PC-9 (cell line): ENCODE measurements at regions not wholly inside any gene's neighbourhood (a gene's known extent, or its start where the extent isn't known, plus 50 kb on each side); places are given as distances from the start of the nearest gene placed in this dataset.
A peak's percentile ranks its signal among the peaks of the same experiment; 100 is the strongest.

Experiments
- EZH2 ChIP-seq: fragments of 200-600 bp; sonication (generic); IDR thresholded peaks from 2 replicates; pipeline ENCODE4 v1.8.0; 2017; ENCODE audit warnings: antibody characterized with exemption, low read depth
- TF ChIP-seq, protein P1 (sequence below): fragments of 200-600 bp; sonication (generic); conservative IDR thresholded peaks from 2 replicates; pipeline ENCODE4 v1.6.1; 2017; ENCODE audit warnings: mixed run types, antibody characterized with exemption, mild to moderate bottlenecking, moderate library complexity

DNA sequence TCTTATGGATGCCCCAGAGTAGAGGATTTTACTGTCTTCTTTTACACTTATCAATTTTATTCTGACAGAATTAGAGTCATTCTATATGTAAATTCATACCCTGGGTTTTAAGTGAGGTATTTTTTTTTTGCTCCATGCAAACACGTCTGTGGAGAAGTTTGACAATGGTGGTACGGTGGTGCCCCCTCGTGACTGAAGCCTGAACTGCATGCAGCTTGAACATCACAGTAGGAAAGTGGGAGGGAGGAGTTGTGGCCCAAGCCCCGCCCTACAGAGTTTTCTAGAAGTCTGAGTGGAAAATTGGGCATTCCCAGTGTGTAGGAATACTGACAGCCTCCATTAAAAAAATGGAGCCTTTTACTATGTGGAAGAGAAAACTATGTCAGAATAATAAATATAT is 73.3 kb upstream of the RAB40AL start:
- TF ChIP-seq, protein P1, sequence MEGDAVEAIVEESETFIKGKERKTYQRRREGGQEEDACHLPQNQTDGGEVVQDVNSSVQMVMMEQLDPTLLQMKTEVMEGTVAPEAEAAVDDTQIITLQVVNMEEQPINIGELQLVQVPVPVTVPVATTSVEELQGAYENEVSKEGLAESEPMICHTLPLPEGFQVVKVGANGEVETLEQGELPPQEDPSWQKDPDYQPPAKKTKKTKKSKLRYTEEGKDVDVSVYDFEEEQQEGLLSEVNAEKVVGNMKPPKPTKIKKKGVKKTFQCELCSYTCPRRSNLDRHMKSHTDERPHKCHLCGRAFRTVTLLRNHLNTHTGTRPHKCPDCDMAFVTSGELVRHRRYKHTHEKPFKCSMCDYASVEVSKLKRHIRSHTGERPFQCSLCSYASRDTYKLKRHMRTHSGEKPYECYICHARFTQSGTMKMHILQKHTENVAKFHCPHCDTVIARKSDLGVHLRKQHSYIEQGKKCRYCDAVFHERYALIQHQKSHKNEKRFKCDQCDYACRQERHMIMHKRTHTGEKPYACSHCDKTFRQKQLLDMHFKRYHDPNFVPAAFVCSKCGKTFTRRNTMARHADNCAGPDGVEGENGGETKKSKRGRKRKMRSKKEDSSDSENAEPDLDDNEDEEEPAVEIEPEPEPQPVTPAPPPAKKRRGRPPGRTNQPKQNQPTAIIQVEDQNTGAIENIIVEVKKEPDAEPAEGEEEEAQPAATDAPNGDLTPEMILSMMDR: peak; percentile 90
- no peak for TF ChIP-seq EZH2
